B cell (primary cell): ENCODE measurements at regions not wholly inside any gene's neighbourhood (a gene's known extent, or its start where the extent isn't known, plus 50 kb on each side); places are given as distances from the start of the nearest gene placed in this dataset.

Source experiments
- EZH2 ChIP-seq: IDR thresholded peaks from 2 replicates; pipeline ENCODE4 v1.6.1; 2012; ENCODE audit warnings: borderline replicate concordance, low read depth, mild to moderate bottlenecking, moderate library complexity, low read length; ENCODE audit not compliant: insufficient read depth, poor library complexity, severe bottlenecking
- TF ChIP-seq, protein P1 (sequence below): fragments of 200-600 bp; IDR thresholded peaks from one replicate; pipeline ENCODE4 v1.8.0; 2022; ENCODE audit warnings: antibody characterized with exemption, mild to moderate bottlenecking

DNA sequence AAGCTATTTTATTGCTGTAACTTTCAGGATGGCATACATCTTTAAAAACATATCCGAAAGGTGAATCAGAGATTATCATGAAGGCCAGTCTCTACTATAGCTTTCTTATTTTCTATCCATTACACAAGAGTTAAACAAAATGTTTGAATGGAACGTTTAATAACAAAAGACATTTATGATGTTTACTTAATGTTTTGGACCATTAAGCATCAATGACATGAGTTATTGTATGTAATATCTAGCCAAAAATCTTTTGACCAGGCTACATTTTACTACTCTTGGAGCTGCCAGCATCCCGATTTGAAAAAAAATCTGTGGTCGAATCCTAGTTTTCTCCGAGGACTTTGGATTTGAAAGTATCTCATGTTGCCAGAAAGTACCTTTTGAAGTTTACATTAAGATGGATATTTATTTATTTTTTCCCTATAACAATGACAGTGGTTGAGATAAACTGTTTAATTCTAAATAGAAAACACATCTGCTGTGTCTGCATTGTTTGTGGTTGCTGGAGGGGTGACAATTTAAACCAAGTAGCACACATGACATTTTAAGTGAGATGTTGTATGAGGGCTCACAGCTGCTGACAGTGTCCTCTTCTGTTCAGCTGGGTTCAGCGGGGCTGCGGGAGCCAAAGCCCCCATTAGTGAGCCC, 293.7 kb upstream of the TCF21 start:
- TF ChIP-seq, protein P1, sequence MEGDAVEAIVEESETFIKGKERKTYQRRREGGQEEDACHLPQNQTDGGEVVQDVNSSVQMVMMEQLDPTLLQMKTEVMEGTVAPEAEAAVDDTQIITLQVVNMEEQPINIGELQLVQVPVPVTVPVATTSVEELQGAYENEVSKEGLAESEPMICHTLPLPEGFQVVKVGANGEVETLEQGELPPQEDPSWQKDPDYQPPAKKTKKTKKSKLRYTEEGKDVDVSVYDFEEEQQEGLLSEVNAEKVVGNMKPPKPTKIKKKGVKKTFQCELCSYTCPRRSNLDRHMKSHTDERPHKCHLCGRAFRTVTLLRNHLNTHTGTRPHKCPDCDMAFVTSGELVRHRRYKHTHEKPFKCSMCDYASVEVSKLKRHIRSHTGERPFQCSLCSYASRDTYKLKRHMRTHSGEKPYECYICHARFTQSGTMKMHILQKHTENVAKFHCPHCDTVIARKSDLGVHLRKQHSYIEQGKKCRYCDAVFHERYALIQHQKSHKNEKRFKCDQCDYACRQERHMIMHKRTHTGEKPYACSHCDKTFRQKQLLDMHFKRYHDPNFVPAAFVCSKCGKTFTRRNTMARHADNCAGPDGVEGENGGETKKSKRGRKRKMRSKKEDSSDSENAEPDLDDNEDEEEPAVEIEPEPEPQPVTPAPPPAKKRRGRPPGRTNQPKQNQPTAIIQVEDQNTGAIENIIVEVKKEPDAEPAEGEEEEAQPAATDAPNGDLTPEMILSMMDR = no peak
- TF ChIP-seq EZH2 = no peak
